IPS-NIHi11 (cell line): ENCODE measurements at regions not wholly inside any gene's neighbourhood (a gene's known extent, or its start where the extent isn't known, plus 50 kb on each side); places are given as distances from the start of the nearest gene placed in this dataset.
"Not testable (repeated sequence)": the region's sequence is repeated elsewhere in the genome, so short reads cannot be mapped to it uniquely, and the experiment has no call there.

Experiments used
- DNase-seq: peaks from one replicate; pipeline ENCODE4 v3.0.0; 2012; ENCODE audit warnings: mixed read lengths, low spot score

DNA sequence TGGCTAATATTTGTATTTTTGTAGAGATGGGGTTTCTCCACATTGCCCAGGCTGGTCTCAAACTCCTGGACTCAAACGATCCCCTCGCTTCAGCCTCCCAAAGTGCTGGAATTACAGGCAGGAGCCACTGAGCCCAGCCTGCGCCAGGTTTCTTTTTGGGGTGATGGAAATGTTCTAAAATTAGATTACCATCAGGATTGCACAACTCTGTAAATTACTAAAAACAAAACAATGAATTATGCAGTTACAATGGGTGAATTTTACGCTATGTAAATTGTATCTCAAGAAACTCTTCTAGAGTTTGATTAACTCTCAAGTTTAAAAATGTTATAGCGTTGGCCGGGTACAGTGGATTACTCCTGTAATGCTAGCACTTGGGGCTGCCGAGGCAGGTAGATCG, 118.9 kb upstream of the TBL1X start:
- no peak for DNase-seq

DNA sequence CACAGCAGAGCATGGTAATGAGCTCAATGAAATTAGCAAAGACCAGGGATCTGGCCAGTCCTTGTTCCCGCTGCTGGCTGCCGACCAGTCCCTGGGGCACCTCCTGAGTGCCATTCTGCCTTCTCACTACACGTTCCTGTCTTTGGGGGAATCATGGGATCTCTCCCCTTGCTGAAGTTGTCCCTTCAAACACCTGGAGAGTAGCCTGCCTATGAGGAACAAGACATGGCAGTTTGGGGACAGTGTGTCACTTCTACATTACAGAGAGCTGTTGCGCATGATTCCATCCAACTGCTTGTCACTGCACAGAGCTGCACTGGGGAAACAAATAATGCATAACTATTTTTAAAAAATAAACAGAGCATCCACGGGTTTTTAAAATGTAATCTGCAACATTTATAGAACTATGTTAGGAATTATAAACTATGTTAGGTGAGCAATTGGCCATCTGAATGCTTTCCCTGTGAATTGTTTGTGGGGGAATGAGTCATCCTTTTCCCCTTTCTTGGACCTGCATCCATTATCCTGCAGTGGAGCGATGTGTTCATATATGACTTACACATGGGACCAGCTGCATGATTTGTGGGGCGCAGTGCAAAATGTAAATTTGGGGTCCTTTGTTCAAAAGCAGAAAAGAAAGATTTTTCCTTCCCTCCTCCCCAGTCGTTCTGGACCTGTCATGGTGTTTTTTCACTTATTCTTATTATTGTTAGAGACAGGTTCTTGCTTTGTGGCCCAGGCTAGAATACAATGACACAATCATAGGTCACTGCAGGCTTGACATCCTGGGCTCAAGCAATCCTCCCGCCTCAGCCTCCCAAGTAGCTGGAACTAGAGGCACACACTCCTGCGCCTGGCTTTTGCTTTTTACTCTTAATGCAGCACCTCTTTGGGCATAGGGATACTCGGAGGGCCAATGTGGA, 115.0 kb upstream of the TBL1X start:
- no peak for DNase-seq

DNA sequence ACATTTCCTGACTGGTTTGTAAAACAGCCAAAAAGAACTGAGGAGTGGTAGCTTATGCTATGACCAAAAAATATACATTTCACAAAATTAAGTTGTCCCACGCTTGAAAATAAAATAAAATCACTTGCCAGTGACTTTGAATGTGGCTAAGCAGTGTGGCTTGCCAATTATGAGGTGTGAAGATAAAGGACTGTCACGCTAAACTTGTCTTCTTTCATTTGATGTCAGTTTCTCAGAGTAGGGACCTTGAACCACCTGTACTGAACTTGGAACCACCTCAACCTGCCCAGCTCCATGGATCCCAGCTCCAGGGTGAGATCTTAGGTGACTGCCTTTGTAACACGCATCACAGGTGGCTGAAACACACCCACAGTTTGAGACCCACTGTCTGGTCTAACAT, 113.7 kb upstream of the TBL1X start:
- no peak for DNase-seq

DNA sequence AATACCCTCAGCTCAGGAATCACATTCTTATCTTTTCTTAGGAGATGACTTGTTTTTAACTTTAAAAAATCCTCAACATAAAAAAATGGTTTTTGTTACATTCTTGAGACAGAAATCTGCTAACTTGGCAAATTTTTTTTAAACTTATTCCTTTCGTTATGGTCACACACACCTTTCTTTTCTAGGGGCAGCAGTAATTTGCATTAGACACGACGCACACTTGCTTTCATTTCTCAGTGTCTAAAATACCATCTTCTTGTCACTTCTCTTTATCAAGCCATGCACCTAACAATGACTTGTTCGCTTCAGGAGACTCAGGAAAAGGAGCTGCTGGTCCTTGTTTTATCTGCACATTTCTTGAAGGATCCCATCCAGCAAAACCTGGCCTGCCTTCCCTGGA, 112.6 kb upstream of the TBL1X start:
- no peak for DNase-seq

DNA sequence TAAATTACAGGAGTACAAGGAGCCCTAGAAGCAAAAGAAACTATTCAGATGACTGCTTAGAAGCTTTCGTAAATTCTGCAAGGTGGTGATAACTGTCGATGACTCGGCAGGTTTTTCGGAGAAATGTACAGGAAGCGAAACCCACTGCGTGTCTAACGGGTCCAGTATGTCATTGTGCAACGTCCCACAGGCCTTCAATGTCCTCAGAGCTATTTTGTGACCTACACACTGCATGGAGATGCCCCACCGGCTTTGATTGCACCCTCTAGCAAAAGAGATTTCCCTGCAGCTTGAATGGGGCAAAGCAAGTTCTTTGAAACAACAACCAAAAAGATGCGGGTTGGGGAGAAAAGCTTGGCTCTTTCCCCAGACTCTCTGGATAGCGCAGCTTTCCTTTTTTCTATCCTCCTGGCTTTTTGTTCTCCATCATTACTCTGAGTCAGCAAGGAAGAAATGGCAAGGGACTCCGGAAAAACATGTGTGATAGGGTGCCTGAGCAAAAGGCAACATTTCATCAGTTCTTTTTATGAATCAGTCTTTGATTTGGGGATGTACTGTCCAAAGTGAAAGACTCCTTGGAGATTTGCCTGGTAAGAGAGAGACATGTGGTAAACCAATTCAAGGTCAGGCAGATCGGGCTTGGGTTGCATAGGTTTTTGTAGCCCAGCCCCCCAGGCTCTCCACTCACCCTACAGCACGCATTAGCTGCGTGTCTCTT, 112.0 kb upstream of the TBL1X start:
- DNase-seq: no peak

DNA sequence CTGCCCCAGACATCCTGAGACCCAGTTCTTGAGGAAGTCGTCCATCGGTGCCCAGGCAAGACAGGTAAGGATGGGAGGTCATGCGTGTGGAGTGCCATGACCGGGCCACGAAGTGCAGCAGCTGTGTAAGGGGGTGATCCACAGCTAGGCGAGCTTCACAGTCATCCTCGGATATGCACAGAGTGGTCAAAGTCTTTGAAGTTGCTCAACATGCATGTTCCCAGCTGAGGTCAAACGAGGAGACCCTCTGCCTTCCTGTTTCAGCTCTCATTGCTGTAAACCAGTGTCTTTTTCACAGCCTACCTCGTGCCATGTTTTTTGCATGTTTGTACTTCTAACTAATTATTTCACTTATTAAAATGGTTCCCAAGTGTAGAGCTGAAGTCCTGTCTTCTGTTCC, 109.9 kb upstream of the TBL1X start:
- DNase-seq: no peak

DNA sequence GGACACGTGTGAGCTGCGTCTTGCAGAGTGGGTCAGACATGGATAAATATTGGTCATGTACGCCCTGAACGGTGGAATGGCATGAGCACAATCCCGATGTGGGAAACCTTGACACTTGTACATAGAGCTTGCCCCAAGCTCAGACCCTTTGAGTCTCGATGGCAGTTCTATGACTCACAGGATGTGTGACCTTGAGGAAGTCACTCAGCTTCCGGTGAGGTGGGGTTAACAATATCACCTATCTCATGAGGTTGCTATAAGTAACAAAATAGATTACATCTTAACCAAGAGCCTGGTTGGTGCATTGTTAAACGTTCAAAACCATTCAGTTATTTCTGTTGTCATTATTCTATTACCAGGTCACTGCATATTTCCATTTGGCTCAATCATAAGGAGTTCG, 109.1 kb upstream of the TBL1X start:
- DNase-seq: no peak

DNA sequence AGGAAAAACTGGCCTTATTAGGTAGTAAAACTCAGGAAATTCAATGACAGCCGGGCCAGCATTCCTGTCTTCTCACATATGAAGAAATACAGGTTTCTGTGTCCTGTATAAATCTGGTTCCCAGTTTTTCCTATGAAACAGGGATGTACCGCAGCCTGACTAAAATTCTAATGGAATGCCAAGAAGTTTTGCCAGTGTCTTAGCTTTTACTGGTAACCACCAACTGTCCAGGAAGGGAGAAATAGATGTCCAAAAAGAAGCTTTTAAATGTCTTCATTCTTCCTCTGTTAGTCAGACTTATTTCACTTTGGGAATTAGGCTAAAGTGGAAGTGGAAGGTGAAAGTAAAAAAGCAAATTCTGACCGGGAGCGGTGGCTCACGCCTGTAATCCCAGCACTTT, 108.0 kb upstream of the TBL1X start:
- no peak for DNase-seq

DNA sequence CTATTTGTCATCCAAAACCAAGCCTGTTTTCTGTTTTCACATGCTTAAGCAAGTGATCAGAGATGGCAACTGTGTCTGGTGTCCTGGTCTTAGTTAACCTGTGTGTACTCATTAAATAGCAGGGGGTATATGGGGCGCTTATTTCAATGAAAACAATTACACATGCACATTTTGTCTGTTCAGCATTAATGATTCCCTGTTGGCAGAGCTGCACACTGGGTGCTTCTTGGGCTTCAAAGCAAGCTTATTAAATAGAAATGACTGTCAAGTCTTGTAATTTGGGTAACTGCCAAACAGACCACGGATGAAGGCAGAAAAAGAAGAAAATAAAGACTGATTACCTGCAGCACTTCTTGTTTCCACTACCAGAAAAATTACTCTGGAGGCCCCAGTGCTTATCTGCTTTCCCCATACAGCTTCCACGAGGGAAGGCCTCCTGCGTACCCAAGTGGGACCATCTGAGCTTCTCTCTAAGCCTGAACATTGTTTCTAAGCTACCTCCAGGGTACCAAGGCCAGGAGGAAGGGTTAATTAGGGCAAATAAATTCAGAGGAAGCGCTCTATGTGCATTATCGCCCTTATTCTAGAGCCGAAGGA, 107.2 kb upstream of the TBL1X start:
- no peak for DNase-seq

DNA sequence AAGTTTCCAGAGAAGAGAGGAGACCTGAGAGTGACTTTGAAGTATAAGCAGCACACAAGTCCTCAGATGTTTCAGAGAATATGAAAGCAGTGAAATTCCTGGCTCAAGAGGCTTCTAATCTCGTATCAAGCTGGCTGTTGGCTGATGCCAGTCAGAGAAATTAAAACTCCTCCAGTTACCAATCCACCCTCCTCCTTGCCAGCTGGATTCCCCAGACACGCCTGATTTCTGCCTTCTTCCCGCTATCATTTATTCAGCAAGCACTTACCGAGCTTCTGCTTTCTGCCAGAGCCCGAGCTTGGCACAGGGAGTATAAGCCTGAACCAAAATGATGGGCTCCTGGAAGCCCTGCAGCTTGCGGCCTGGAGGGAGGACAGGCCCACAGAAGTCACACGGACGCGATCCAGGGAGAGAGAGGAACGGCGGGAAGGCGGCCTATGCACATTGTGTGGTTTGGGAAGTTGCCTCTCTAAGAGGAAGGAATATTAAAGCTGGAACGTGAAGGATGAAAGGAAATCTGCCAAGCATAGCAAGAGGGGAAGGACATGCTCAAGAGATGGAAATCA, 102.4 kb upstream of the TBL1X start:
- no peak for DNase-seq

DNA sequence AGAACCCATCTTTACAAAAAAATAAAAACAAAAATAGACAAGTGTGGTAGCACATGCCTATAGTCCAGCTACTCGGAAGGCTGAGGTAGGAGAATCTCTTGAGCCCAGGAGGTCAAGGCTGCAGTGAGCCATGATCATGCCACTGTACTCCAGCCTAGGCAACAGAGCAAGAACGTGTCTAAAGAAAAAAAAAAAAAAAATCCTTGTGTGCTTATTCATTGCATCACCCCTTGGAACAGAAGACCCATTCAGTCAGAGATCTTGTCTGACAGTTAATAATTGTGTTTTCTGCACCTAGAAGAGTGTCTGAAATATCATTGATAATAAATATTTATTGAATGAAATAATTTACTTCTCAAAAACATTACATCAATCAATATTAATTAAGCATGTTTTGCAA, 97.4 kb upstream of the TBL1X start:
- no peak for DNase-seq

DNA sequence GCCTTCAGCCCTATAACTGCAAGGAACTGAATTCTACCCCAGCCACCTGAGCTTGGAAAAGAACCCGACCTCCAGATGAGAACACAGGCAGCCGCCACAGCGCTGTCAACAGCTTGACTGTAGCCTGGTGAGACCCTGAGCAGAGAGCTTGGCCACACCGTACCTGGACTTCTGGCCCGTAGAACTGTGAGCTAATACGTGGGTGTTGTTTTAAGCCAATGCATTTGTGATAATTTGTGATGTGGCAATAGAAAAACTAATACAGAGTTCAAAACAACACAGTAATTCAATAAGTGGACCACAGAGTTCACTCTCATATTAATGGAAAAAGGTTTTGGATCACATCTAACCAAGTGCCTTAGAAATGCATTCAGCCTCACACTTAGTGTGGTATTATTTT, 96.6 kb upstream of the TBL1X start:
- DNase-seq: no peak

DNA sequence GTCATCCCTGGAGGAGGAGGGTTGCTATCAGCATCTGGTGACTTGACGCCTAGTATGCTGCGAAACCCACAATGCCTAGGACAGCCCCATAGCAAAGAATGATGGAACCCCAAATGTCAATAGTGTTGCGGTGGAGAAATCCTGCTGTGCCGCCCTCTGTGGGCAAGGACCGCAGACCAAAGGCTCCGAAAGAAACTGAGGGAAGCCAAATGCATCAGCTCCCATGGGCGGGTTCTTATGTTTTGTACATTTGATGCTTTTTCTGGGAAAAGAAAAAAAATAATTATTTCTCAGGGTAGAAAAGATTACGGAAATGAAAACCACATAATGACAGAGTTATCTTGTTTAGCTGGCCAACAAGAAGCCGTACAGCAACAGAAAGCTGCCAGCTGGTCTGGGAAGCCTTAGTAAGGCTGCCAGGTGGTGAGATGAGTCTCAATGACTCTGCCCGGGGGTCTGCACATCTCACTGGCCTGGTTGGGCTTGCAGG, 95.0 kb upstream of the TBL1X start:
- no peak for DNase-seq

DNA sequence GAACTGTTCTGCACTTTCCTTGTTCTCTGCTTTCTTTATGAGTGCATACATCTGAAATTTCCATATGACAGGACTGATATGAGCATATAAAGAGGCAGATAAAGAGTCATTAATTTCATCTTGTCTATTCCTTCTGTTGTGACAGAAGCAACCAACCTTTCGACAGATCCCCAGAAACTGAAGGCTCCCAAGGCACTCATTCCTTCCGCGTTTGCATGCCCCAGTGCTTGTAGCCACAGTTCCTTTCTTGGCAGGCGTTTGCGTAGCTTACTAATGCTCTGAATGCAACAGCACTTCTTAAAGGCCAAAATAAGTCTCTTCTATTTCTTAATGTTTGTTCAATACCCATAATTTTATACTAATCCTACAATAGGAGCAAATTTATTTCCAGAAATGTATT, 94.0 kb upstream of the TBL1X start:
- DNase-seq: no peak

DNA sequence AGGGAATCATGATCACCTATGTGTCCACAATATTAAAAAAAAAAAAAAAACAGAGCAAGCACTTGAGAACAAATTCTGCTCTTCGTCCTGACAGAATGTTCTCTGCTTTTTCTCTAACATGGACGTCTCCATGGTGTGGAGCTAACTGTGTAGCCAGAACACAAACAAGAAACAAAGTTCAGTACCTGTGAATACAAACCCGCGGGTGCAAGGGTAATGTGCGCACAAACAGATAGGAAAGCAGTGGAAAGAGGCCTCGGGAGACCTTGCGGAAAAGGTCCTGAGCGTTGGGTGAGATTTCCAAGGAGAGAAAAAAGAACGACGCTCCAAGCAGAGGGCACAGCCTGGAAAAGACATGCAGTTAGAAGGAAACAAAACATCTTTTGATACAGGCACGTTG, 92.0 kb upstream of the TBL1X start:
- DNase-seq: no peak

DNA sequence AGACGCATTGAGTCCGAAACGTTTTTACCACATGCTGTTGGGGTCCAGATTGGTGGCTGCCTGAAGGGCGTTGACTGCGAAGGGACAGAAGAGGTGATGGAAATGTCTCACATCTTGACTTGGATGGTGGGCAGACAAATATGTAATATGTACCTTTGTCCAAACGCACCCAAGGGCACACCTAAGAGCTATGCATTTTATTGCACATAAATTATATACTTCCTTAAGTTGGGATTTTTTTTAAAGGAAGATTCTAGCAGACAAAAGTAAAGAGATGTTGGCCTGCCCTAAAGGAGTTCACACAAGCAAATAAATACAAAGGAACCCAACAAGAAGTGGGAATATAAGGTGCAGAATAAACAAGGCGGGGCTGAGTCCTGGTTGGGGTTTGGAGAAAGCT, 91.1 kb upstream of the TBL1X start:
- DNase-seq: no peak

DNA sequence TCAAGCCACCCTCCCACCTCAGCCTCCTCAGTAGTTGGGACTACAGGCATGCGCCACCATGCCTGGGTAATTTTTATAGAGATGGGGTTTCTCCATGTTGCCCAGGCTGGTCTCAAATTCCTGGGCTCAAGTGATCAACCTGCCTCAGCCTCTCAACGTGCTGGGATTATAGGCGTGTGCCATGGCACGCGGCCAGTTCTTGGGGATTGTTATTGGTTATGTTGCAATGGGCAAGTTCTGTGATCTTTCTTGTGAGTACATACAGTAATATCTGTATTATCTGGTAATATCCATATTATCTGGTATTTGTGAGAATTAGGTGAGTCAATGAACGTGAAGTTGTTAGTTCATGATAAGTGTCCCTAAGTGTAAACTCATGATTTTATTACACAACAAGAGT, 90.3 kb upstream of the TBL1X start:
- no peak for DNase-seq

DNA sequence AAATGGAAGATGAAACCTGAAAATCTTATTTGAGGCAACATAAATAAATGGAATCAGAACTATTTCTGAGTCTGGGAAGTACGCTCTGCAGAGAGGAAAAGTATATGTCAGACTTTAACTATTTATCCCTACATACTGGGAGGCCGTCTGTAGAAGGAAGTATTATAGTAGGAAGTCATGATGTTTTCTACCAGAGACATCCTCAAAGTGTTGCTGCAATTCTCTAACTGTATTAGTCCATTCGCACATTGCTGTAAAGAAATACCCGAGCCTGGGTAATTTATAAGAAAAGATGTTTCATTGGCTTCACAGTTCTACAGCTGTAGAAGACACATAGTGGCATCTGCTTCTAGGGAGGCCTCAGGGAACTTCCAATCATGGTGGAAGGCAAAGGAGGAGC, 88.7 kb upstream of the TBL1X start:
- no peak for DNase-seq

DNA sequence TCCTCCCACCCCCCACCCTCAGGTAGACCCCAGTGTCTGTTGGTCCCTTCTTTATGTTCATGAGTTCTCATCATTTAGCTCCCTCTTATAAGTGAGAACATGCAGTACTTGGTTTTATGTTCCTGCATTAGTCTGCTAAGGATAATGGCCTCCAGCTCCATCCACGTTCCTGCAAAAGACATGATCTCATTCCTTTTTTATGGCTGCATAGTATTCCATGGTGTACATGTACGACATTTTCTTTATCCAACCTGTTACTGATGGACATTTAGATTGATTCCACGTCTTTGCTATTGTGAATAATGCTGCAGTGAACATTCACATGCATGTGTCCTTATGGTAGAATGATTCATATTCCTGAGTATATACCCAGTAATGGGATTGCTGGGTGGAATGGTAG, 87.6 kb upstream of the TBL1X start:
- not testable (repeated sequence) for DNase-seq

DNA sequence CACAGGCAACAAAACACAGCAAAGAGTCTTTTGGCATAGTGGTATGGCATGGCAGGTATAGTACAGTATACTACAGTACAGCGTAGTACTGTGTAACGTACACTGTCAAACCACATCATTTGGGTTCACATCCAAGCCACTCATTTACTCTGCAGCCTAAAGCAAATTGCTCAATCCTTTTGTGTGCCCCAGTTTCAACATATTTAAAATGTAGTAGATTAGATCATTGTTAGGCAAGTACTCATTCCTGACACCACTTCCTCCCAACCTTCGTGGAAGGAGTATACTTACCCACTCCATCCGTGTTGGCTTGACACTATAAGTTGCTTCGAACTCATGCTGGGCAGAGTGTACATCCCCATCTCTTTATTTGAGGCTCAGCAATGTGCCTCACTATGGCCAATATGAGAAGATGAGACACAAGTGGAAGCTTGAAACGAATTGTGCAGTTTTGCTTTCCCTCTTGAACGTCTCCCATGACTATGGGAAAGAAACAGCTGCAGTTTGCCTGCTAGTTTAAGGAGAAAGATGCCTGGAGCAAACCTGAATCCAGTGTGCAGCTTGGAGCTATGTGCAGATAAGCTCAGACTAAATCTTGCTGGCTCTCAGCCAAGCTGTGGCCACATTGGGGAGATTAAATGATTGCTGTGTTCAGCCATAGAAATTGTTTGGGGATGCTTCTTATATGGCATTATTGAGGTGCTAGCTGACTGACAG, 85.7 kb upstream of the TBL1X start:
- DNase-seq: no peak

DNA sequence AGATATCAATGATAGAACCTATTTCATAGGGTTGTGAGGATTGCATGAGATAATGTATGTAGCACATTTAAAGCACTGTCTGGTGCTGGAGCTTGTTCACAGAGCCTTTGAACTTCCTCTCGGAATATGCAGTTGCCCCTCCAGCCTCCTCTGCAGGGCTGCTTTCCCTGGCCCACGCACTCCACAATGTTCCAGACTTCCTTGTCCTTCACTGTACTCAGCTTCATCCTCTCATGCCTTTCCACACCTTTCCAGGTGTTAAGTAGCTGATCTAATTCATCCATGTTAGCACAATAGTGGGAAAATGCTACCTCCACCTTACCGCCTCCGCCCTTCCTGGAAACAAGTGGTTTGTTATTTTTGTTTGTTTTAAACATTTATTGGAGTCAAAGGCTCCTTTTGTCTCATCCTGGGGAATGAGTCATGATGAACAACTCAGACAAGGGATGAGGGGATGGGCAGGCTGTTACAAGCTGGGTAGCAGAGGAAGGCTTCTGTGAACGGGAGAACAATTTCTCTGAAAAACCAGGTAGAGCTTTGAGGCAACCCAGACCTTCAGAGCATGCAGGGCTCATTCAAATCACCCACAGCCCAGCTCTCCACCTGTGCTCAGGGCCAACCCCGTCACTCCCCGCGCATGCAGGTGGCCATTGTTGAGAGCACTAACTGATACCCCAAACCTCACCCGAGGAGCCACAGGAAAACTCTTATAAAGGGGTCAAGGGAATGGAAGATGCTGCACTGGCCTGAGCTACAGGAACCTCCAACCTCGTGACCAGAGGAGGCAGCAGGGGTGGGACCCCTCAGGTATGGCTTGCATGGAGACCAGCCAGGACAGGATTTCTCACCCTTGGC, 84.9 kb upstream of the TBL1X start:
- no peak for DNase-seq
